MM.1S (cell line): ENCODE measurements at regions not wholly inside any gene's neighbourhood (a gene's known extent, or its start where the extent isn't known, plus 50 kb on each side); places are given as distances from the start of the nearest gene placed in this dataset.

Experiments used
- CTCF ChIP-seq: fragments of 300-600 bp; sonication (generic); IDR thresholded peaks from 2 replicates; pipeline ENCODE4 v1.5.1; 2016; ENCODE audit warnings: antibody characterized with exemption, low read length, mixed read lengths
- EZH2phosphoT487 ChIP-seq: fragments of 300-600 bp; sonication (generic); IDR thresholded peaks from 2 replicates; pipeline ENCODE4 v1.6.1; 2018; ENCODE audit warnings: antibody characterized with exemption, low read length

GRCh38 chr7:35505066-35505465 lies 189.9 kb downstream of the HERPUD2 start:
- TF ChIP-seq CTCF (no peak), EZH2phosphoT487 (no peak)
